Body of pancreas (tissue), 4 donors: ENCODE measurements at regions not wholly inside any gene's neighbourhood (a gene's known extent, or its start where the extent isn't known, plus 50 kb on each side); places are given as distances from the start of the nearest gene placed in this dataset.

Source experiments
- ATAC-seq: fragments of 150-250 bp; one replicate; pipeline ENCODE4 v1.9.1; 2016
- DNase-seq, 4 donors: peaks; one replicate each; pipeline ENCODE4 v3.0.0-alpha.2; 2019
- H3K27ac ChIP-seq, 4 donors: fragments of 200-600 bp; sonication (generic); 1 replicate in 3 of 4; 2 replicates in 1 of 4; pipeline versions ENCODE4 v1.5.1 to v1.6.1; 2016 to 2019; ENCODE audit warnings: mild to moderate bottlenecking in 1 of 4, mixed read lengths in 1 of 4, moderate library complexity in 1 of 4
- H3K27me3 ChIP-seq, 2 donors: fragments of 200-600 bp; sonication (generic); one replicate each; pipeline ENCODE4 v1.6.0; 2016; ENCODE audit warnings: mild to moderate bottlenecking in 1 of 2
- H3K36me3 ChIP-seq, 2 donors: fragments of 200-600 bp; sonication (generic); replicated peaks in 1 of 2; 2 replicates each; pipeline ENCODE4 v1.5.1; 2016; ENCODE audit warnings: low read depth in 2 of 2; ENCODE audit not compliant: insufficient read depth in 1 of 2
- H3K4me1 ChIP-seq: fragments of 200-600 bp; sonication (generic); one replicate; pipeline ENCODE4 v1.6.0; 2016
- H3K4me3 ChIP-seq, 2 donors: fragments of 200-600 bp; sonication (generic); 1 replicate in 1 of 2; 2 replicates in 1 of 2; pipeline ENCODE4 v1.5.1; 2016 to 2019
- H3K9me3 ChIP-seq, 3 donors: fragments of 200-600 bp; sonication (generic); 1 replicate in 2 of 3; 2 replicates in 1 of 3; pipeline ENCODE4 v1.5.1; 2016
- POLR2A ChIP-seq, 3 donors: fragments of 450-650 bp; IDR thresholded peaks; one replicate each; pipeline ENCODE4 v1.6.1; 2016; ENCODE audit warnings: antibody characterized with exemption in 3 of 3, mild to moderate bottlenecking in 2 of 3
- WGBS, 2 donors: methylation state at CpG; one replicate each; pipeline ENCODE4 v1.1.5; 2017; 5-methylcytosine and 5-hydroxymethylcytosine counted together
- intact Hi-C: fragments of 100-400 bp; cut with DNase I; formaldehyde crosslinking; loops from one replicate; pipeline ENCODE4 v1.15.1; 2023
- TF ChIP-seq, protein P1 (sequence below), 7 experiments: fragments of 450-650 bp in 4 of 7; fragments of 200-600 bp in 3 of 7; sonication (generic) in 3 of 7; IDR thresholded peaks; one replicate each; pipeline ENCODE4 v1.5.1; 2016 to 2019; ENCODE audit warnings: antibody characterized with exemption in 7 of 7

DNA sequence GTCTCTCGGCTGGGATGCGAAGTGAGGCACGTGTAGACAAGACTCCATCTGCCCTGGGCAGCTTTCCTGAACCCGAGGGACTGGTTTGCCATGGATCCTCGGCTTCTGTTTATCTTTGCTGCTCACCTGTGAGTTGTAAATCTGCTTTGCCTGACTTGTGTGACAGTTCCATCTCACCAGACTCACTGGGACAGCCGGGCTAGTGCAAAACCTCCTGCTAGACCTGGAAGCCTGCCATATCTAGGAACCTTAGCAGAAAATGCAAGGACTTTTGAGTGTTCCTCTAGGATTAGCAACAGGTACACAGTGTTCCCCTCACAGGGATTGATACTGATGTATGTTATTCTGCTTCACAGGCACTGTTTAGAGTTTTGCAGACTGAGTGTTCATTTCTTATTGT is 218.6 kb downstream of the URB2 start:
- Histone ChIP-seq H3K27me3 (no peaks in the 10 kb centered on the region), H3K4me1 (peaks cover 46% of the 10 kb centered on the region), H3K4me3 (no peak overlapping the region), H3K36me3 (no peaks in the 10 kb centered on the region), H3K27ac (peak overlapping the region; percentile 64 to 76 (median 72)), H3K9me3 (no peaks in the 10 kb centered on the region)
- ATAC-seq = peak; percentile 83
- peak; percentile 61 to 82 (median 78) for DNase-seq
- WGBS, 2 donors = 30 to 35% methylated on average over 6 of the region's 6 CpGs
- intact Hi-C loops = no loop called here
- peak in 1 of 3 donors; percentile 8 for TF ChIP-seq POLR2A (IDR thresholded peaks at IDR 0.05)
- TF ChIP-seq, protein P1, sequence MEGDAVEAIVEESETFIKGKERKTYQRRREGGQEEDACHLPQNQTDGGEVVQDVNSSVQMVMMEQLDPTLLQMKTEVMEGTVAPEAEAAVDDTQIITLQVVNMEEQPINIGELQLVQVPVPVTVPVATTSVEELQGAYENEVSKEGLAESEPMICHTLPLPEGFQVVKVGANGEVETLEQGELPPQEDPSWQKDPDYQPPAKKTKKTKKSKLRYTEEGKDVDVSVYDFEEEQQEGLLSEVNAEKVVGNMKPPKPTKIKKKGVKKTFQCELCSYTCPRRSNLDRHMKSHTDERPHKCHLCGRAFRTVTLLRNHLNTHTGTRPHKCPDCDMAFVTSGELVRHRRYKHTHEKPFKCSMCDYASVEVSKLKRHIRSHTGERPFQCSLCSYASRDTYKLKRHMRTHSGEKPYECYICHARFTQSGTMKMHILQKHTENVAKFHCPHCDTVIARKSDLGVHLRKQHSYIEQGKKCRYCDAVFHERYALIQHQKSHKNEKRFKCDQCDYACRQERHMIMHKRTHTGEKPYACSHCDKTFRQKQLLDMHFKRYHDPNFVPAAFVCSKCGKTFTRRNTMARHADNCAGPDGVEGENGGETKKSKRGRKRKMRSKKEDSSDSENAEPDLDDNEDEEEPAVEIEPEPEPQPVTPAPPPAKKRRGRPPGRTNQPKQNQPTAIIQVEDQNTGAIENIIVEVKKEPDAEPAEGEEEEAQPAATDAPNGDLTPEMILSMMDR (IDR thresholded peaks at IDR 0.05) = peak in 1 of 7 experiments; percentile 1

GRCh38 chr1:229845410-229846138 is 219.5 kb downstream of the URB2 start:
- DNase-seq (no peak), ATAC-seq (no peak)
- 91% methylated on average over 4 of the region's 4 CpGs for WGBS, 2 donors
- Histone ChIP-seq H3K27me3 (no peaks in the 10 kb centered on the region), H3K4me3 (no peak overlapping the region), H3K36me3 (no peaks in the 10 kb centered on the region), H3K27ac (peak overlapping the region in 2 of 4 donors; percentile 72), H3K9me3 (no peaks in the 10 kb centered on the region), H3K4me1 (peaks cover 46% of the 10 kb centered on the region)
- no peak for TF ChIP-seq POLR2A (IDR thresholded peaks at IDR 0.05)
- TF ChIP-seq, protein P1 (IDR thresholded peaks at IDR 0.05) = no peak
- intact Hi-C loops = no loop called here

DNA sequence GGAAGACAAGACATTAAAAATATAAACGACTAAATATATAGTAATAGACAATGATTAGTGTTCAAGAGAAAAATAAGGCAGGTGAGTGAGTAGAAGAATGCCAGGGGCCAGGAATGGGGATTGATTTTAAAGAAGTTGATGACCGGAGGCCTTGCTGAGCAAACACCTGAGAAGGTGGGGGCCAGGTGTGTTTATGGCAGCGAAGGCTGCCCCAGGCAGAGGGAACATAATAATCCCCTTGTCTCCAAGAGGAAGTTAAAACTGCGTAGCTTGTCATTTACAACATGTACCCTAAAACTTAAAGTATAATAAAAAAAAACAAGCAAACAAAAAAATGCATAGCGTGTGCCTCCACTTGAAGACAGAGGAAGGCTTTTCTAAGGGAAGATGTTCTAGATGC is 220.3 kb downstream of the URB2 start:
- Histone ChIP-seq H3K27me3 (no peaks in the 10 kb centered on the region), H3K4me3 (no peak overlapping the region), H3K4me1 (peaks cover 46% of the 10 kb centered on the region), H3K9me3 (no peaks in the 10 kb centered on the region), H3K27ac (no peak overlapping the region), H3K36me3 (no peaks in the 10 kb centered on the region)
- ATAC-seq (no peak), DNase-seq (no peak)
- WGBS, 2 donors = 58 to 74% methylated on average over 5 of the region's 5 CpGs
- intact Hi-C loops = no loop called here
- TF ChIP-seq, protein P1 (IDR thresholded peaks at IDR 0.05) = no peak
- no peak for TF ChIP-seq POLR2A (IDR thresholded peaks at IDR 0.05)

DNA sequence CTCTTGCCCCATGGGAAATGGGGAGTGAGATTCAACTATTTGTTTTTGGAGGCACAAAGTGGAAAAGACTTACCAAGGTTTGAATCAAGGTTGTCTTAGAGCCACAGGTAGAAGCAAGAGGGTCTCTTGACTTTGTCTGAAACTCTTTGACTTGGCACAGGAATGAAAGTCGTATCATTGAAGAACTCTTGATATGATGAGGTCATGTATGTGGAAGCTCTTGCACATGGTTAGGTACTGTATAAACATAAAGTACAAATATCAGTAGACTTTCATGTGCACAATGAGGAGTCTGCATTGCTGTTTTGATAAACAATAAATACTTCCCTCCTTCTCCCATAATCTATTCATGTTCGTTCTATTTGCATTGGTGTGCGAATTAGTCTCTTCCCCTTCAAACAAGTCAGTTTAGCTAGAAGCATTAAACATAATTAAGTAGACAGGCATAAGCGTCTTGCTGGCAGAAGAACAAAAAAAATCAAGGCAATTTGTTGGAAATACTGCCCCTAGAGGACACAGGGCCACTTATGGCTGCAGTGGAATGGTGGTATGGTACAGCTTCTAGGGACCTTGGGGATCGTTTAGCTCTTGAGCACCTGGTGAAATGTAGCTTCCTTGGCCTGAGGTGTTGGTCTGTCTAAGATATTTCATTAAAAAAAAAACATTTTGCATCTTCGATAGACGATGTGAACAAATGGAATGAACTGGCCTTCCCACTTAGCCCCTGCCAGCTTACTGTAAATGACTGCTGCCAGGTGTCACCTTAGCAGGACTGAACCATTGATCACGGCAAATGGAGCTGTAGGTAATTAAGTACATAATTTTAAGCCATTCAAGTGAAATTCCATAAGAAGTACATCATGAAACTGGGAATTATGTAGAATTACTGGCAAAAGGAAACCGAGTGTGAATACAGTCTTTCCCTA is 218.0 kb upstream of the GALNT2 start:
- Histone ChIP-seq H3K4me3 (no peak overlapping the region), H3K9me3 (no peaks in the 10 kb centered on the region), H3K27ac (no peak overlapping the region), H3K4me1 (peaks cover 29% of the 10 kb centered on the region), H3K27me3 (no peaks in the 10 kb centered on the region), H3K36me3 (no peaks in the 10 kb centered on the region)
- 64 to 67% methylated on average over 9 of the region's 9 CpGs for WGBS, 2 donors
- peak in 3 of 4 donors; percentile 23 to 40 (median 32) for DNase-seq
- intact Hi-C loops = no loop called here
- TF ChIP-seq POLR2A (IDR thresholded peaks at IDR 0.05) = no peak
- TF ChIP-seq, protein P1 (IDR thresholded peaks at IDR 0.05) = peak; percentile 17 to 51 (median 45)
- ATAC-seq = no peak
